Naive thymus-derived CD4-positive, alpha-beta T cell (primary cell): ENCODE measurements at regions not wholly inside any gene's neighbourhood (a gene's known extent, or its start where the extent isn't known, plus 50 kb on each side); places are given as distances from the start of the nearest gene placed in this dataset.

Source experiments
- ATAC-seq: fragments of 150-1000 bp; cut with Tn5 transposase; 2 replicates; pipeline ENCODE4 v1.10.0; 2021; ENCODE audit warnings: mild to moderate bottlenecking, moderate library complexity
- CTCF ChIA-PET: fragments of 350-600 bp; sonication (Branson Sonifier 250); formaldehyde crosslinking; loops from one replicate; lab custom pipeline; 2021; ENCODE audit warnings: antibody characterized with exemption; lab: Charles Lee
- POLR2A ChIA-PET: fragments of 350-600 bp; sonication (Branson Sonifier 250); formaldehyde crosslinking; loops from one replicate; lab custom pipeline; 2021; ENCODE audit warnings: antibody characterized with exemption, inconsistent platforms; lab: Charles Lee
- DNase-seq, 9 donors: peaks; one replicate each; pipeline versions ENCODE4 v3.0.0 to v3.0.0-alpha.2; 2020 to 2022; ENCODE audit warnings: mixed read lengths in 1 of 9
- H3K27ac ChIP-seq: one replicate; pipeline ENCODE4 v1.7.0; 2013; ENCODE audit warnings: mild to moderate bottlenecking, low read depth, low read length, moderate library complexity
- H3K27me3 ChIP-seq, 2 donors: one replicate each; pipeline ENCODE4 v1.7.0; 2013; ENCODE audit warnings: low read length in 2 of 2, mild to moderate bottlenecking in 2 of 2, moderate library complexity in 2 of 2; ENCODE audit not compliant: control insufficient read depth in 2 of 2, insufficient read depth in 2 of 2
- H3K36me3 ChIP-seq, 3 experiments: 1 replicate in 2 of 3; 2 replicates in 1 of 3; pipeline ENCODE4 v1.7.0; 2013; ENCODE audit warnings: low read length in 3 of 3, mild to moderate bottlenecking in 3 of 3, moderate library complexity in 1 of 3; ENCODE audit not compliant: insufficient read depth in 3 of 3, control insufficient read depth in 2 of 3
- H3K4me1 ChIP-seq, 2 donors: one replicate each; pipeline ENCODE4 v1.7.0; 2013; ENCODE audit warnings: low read length in 2 of 2, mild to moderate bottlenecking in 2 of 2, moderate library complexity in 1 of 2; ENCODE audit not compliant: control insufficient read depth in 2 of 2, insufficient read depth in 2 of 2
- H3K4me3 ChIP-seq: 2 replicates; pipeline ENCODE4 v1.7.0; 2013; ENCODE audit warnings: mild to moderate bottlenecking, low read length
- H3K9me3 ChIP-seq, 3 experiments: 1 replicate in 2 of 3; 2 replicates in 1 of 3; pipeline ENCODE4 v1.7.0; 2013; ENCODE audit warnings: low read length in 3 of 3; ENCODE audit not compliant: control insufficient read depth in 2 of 3
- H3K27ac Mint-ChIP-seq, 9 donors: one replicate each; pipeline ENCODE4 v1.8.0; 2020 to 2022; ENCODE audit warnings: mixed read lengths in 9 of 9, mild to moderate bottlenecking in 8 of 9, moderate library complexity in 5 of 9, inconsistent platforms in 2 of 9
- H3K27me3 Mint-ChIP-seq, 5 donors: one replicate each; pipeline ENCODE4 v1.8.0; 2021 to 2022; ENCODE audit warnings: mixed read lengths in 5 of 5, mild to moderate bottlenecking in 1 of 5
- H3K36me3 Mint-ChIP-seq, 5 donors: one replicate each; pipeline ENCODE4 v1.8.0; 2020 to 2022; ENCODE audit warnings: mixed read lengths in 5 of 5, mild to moderate bottlenecking in 3 of 5, inconsistent platforms in 1 of 5
- H3K4me1 Mint-ChIP-seq, 7 donors: one replicate each; pipeline ENCODE4 v1.8.0; 2020 to 2022; ENCODE audit warnings: mixed read lengths in 7 of 7, mild to moderate bottlenecking in 3 of 7, inconsistent platforms in 1 of 7
- H3K4me3 Mint-ChIP-seq, 10 donors: one replicate each; pipeline ENCODE4 v1.8.0; 2020 to 2022; ENCODE audit warnings: mild to moderate bottlenecking in 10 of 10, mixed read lengths in 10 of 10, moderate library complexity in 6 of 10, inconsistent platforms in 2 of 10
- H3K9me3 Mint-ChIP-seq, 11 donors: one replicate each; pipeline ENCODE4 v1.8.0; 2020 to 2022; ENCODE audit warnings: mixed read lengths in 11 of 11, mild to moderate bottlenecking in 4 of 11, inconsistent platforms in 1 of 11, moderate library complexity in 1 of 11
- intact Hi-C, 2 donors: fragments of 100-400 bp; cut with micrococcal nuclease; formaldehyde crosslinking; loops; one replicate each; pipeline ENCODE4 v1.15.1; 2023

DNA sequence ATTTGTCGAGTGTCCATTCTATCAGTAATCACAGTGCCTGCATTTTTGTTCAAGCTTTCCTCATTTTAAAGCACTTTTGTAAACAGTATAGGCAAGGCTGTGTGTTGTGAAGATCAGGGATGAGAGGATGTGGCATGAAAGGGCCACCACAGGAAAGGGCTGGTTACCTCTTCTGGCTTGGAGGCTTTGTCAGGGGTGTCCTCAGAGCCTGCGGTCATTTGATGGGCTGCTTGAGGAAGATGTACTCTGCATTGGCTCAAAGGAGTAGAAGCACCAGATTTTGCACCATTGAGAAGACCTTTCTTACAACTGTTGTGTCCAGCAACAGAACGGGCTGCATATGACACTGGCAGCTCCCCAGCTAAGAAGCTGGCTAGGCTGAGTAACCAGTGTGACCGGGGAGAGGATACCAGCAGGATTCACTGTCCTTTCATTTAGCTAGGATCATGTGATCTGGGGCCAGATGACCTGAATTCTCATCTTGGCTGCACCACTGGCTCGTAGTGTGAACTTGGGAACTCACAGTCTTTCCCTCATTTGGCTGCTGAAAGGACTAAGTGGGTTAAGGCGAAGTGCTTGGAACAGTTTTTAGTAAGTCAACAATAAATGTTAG, 380.2 kb downstream of the FGF9 start:
- peak overlapping the region in 3 of 9 donors; percentile 2 to 30 (median 10) for H3K27ac Mint-ChIP-seq
- H3K27ac ChIP-seq = no peak overlapping the region
- no peak overlapping the region for H3K4me3 ChIP-seq
- H3K27me3 Mint-ChIP-seq = no peaks in the 10 kb centered on the region
- ATAC-seq (no peak), DNase-seq (no peak)
- H3K27me3 ChIP-seq = no peaks in the 10 kb centered on the region
- peaks cover 10 to 41% (median 23%) of the 10 kb centered on the region in 7 donors for H3K4me1 Mint-ChIP-seq
- no peaks in the 10 kb centered on the region for H3K36me3 ChIP-seq
- intact Hi-C loops = loop anchor here in 1 of 2 donors (2.0 kb wide), 1 partner anchor 14 kb away; no protein-coding TSS in a partner anchor
- ChIA-PET POLR2A (no interaction called here), CTCF (no interaction called here)
- H3K36me3 Mint-ChIP-seq = peaks cover 0 to 6% (median 0%) of the 10 kb centered on the region in 5 donors
- no peaks in the 10 kb centered on the region for H3K9me3 ChIP-seq
- H3K4me1 ChIP-seq = peaks cover 0 to 7% of the 10 kb centered on the region in 2 donors
- peaks cover 0 to 15% (median 0%) of the 10 kb centered on the region in 11 donors for H3K9me3 Mint-ChIP-seq
- peak overlapping the region in 4 of 10 donors; percentile 12 to 64 (median 22) for H3K4me3 Mint-ChIP-seq

DNA sequence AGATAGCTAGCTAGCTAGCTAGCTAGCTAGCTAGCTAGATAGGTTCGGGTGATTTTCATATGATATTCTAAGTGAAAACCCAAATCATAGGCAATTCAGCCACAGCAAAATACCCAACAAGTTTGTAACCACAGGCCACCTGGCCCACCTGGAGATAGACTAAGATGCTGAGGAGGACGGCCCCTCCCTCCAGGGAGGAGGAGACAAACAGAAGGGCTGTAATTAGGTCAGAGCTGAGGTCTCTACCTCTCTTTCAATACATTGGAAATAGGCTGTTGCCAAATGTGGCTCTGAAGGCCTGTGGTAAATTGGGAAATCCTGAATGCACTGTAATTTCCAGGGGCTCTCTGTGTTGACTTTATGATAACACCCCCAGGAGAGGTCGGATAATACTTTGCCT, 382.2 kb downstream of the FGF9 start:
- Mint-ChIP-seq H3K4me1 (peaks cover 10 to 54% (median 32%) of the 10 kb centered on the region in 7 donors), H3K36me3 (peaks cover 0 to 6% (median 0%) of the 10 kb centered on the region in 5 donors), H3K9me3 (peaks cover 0 to 17% (median 0%) of the 10 kb centered on the region in 11 donors), H3K4me3 (no peak overlapping the region), H3K27ac (no peak overlapping the region), H3K27me3 (no peaks in the 10 kb centered on the region)
- Histone ChIP-seq H3K9me3 (no peaks in the 10 kb centered on the region), H3K36me3 (no peaks in the 10 kb centered on the region), H3K4me3 (no peak overlapping the region), H3K27me3 (no peaks in the 10 kb centered on the region), H3K4me1 (peaks cover 0 to 7% of the 10 kb centered on the region in 2 donors), H3K27ac (no peak overlapping the region)
- intact Hi-C loops = no loop called here
- POLR2A ChIA-PET = no interaction called here
- CTCF ChIA-PET = interaction anchor here (0.6 kb wide), 1 partner anchor 14 kb away, joined by 3 read pairs; no protein-coding TSS in a partner anchor
- no peak for DNase-seq
- ATAC-seq = no peak

DNA sequence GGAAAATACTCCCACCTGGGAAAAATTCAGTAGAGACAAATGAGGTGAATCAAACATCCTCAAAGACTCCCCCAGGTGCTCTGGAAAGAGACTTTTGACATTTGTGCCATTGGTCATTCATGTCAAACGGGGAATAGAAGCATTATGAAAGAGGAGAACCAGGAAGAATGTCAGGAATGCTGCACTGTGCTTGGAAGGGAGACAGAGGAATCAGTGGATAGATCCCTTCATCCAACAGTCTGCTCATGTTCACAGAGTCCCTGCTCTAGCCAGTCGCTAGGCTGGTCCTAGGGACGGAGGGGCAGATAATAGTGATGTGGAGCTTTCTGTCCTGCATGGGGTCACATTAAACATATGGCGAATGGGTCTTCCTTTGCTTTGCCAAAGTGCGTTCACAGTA, 384.4 kb downstream of the FGF9 start:
- CTCF ChIA-PET = interaction anchor here (0.9 to 1.0 kb wide), 2 partner anchors 168 to 417 kb away, joined by 3 to 4 read pairs; no protein-coding TSS in a partner anchor
- DNase-seq (no peak), ATAC-seq (no peak)
- no peaks in the 10 kb centered on the region for H3K27me3 ChIP-seq
- no peak overlapping the region for H3K27ac ChIP-seq
- H3K4me3 Mint-ChIP-seq = peak overlapping the region in 2 of 10 donors; percentile 1 to 4
- POLR2A ChIA-PET = interaction anchor here (0.6 to 0.8 kb wide), 2 partner anchors 9 to 213 kb away, joined by 3 to 4 read pairs; no protein-coding TSS in a partner anchor
- H3K4me1 ChIP-seq = peaks cover 11 to 18% of the 10 kb centered on the region in 2 donors
- intact Hi-C loops = no loop called here
- peaks cover 18 to 70% (median 54%) of the 10 kb centered on the region in 7 donors for H3K4me1 Mint-ChIP-seq
- no peaks in the 10 kb centered on the region for H3K36me3 ChIP-seq
- peaks cover 0 to 6% (median 0%) of the 10 kb centered on the region in 5 donors for H3K36me3 Mint-ChIP-seq
- H3K9me3 Mint-ChIP-seq = peaks cover 0 to 15% (median 0%) of the 10 kb centered on the region in 11 donors
- H3K9me3 ChIP-seq = no peaks in the 10 kb centered on the region
- no peak overlapping the region for H3K4me3 ChIP-seq
- peak overlapping the region in 2 of 9 donors; percentile 2 to 54 for H3K27ac Mint-ChIP-seq
- no peaks in the 10 kb centered on the region for H3K27me3 Mint-ChIP-seq

DNA sequence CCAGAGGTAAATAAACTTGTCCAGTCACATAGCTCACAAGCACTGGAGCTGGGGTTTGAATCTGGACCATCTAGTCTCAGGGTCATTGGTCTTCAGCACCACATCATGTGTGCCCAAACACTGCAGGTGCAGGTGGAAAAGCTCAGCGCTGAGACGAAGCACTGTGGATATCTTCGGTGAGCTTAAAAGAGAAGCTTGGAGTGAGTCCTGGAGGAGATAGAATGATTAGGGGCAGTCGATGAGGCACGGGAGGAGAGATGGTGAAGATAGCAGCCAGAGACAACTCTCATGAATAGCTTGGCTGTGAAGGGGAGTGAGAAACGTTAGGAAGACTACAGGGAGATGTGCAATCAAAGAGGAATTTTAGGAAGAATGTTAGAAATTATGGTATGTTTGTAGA, 389.3 kb downstream of the FGF9 start:
- no peaks in the 10 kb centered on the region for H3K27me3 ChIP-seq
- no peaks in the 10 kb centered on the region for H3K9me3 ChIP-seq
- no peaks in the 10 kb centered on the region for H3K36me3 ChIP-seq
- peak overlapping the region in 5 of 10 donors; percentile 10 to 61 (median 39) for H3K4me3 Mint-ChIP-seq
- H3K4me1 ChIP-seq = peaks cover 47 to 58% of the 10 kb centered on the region in 2 donors
- ChIA-PET CTCF (interaction anchor here (0.7 to 2.4 kb wide), 6 partner anchors 17 to 422 kb away, joined by 3 to 15 read pairs (median 4); no protein-coding TSS in a partner anchor), POLR2A (interaction anchor here (0.8 to 1.8 kb wide), 4 partner anchors 9 to 388 kb away, joined by 3 to 5 read pairs (median 3); no protein-coding TSS in a partner anchor)
- ATAC-seq (no peak), DNase-seq (no peak)
- intact Hi-C loops = loop anchor here (5.0 to 10.0 kb wide), 4 partner anchors 43 to 215 kb away; no protein-coding TSS in a partner anchor
- peaks cover 0 to 6% (median 0%) of the 10 kb centered on the region in 5 donors for H3K36me3 Mint-ChIP-seq
- H3K9me3 Mint-ChIP-seq = peaks cover 0 to 8% (median 0%) of the 10 kb centered on the region in 11 donors
- no peaks in the 10 kb centered on the region for H3K27me3 Mint-ChIP-seq
- H3K27ac Mint-ChIP-seq = peak overlapping the region; percentile 94 to 100 (median 98)
- H3K4me1 Mint-ChIP-seq = peaks cover 44 to 89% (median 74%) of the 10 kb centered on the region in 7 donors
- H3K4me3 ChIP-seq = no peak overlapping the region
- peak overlapping the region; percentile 81 for H3K27ac ChIP-seq

DNA sequence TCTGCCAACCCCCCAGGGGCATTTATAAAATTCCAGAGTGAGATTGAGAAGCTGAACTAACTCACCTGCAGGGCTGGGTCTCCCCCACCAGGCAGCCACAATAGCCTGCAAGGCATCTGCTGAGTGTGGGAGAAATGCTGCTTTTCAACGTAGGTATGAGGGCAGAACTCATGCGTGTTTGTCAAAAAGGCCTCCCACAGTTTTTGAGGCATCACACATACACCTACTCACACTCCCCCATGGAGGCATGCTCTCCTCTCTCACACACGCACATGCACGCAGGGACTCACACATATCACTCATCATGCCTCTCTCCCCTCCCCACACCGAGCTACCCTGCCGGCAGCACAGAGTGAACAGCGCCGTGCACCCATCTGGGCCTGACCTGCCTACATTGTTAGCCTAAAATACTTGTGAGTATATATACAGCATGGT, 390.5 kb downstream of the FGF9 start:
- Mint-ChIP-seq H3K9me3 (peaks cover 0 to 5% (median 0%) of the 10 kb centered on the region in 11 donors), H3K4me3 (peak overlapping the region; percentile 39 to 83 (median 60)), H3K27ac (peak overlapping the region; percentile 94 to 100 (median 98)), H3K27me3 (no peaks in the 10 kb centered on the region), H3K36me3 (peaks cover 0 to 5% (median 0%) of the 10 kb centered on the region in 5 donors), H3K4me1 (peaks cover 50 to 89% (median 83%) of the 10 kb centered on the region in 7 donors)
- H3K9me3 ChIP-seq = no peaks in the 10 kb centered on the region
- no peaks in the 10 kb centered on the region for H3K36me3 ChIP-seq
- POLR2A ChIA-PET = interaction anchor here (0.6 to 1.8 kb wide), 5 partner anchors 269 to 458 kb away, joined by 4 to 6 read pairs (median 5); partner anchors contain the start of gene MICU2
- peak overlapping the region; percentile 81 for H3K27ac ChIP-seq
- intact Hi-C loops = loop anchor here (1.0 to 10.0 kb wide), 7 partner anchors 44 to 458 kb away; no protein-coding TSS in a partner anchor
- H3K4me1 ChIP-seq = peaks cover 57 to 70% of the 10 kb centered on the region in 2 donors
- DNase-seq (peak; percentile 19 to 74 (median 58)), ATAC-seq (peak; percentile 76)
- H3K27me3 ChIP-seq = no peaks in the 10 kb centered on the region
- peak overlapping the region; percentile 29 for H3K4me3 ChIP-seq
- CTCF ChIA-PET = interaction anchor here (0.7 to 2.4 kb wide), 4 partner anchors 13 to 425 kb away, joined by 3 to 15 read pairs (median 4); no protein-coding TSS in a partner anchor

DNA sequence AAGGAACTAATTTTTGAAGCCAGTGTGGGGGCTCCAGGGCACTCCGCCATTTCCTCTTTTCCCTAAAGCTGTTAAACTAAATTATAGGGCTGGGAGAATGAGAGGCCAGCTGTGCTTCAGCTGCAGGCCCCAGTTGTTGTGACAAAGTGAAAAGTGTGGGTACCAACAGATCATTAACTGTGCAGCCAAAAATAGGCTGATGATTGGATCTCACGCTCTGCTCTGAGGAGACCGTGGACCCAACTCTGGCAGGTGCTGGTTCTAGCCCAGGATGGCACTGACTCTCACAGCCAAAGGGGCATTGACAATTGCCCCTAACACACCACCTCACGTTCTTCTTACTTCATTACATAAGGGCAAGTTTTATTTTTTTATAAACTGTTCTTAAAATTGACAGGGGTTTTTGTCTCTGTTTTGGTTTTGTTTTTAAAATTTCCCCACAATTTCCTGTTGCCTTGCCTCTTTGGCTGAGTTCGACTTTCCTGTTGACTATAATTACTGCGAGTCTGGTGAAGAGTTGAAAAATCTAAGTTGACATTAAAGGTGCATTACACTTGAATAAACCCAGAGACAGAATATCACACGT, 391.0 kb downstream of the FGF9 start:
- intact Hi-C loops = loop anchor here (1.0 to 10.0 kb wide), 16 partner anchors 11 to 459 kb away; partner anchors contain the start of gene FGF9 (in 1 of the 2)
- CTCF ChIA-PET = interaction anchor here (0.7 to 2.4 kb wide), 3 partner anchors 13 to 426 kb away, joined by 3 to 15 read pairs (median 4); no protein-coding TSS in a partner anchor
- no peaks in the 10 kb centered on the region for H3K27me3 Mint-ChIP-seq
- peaks cover 0 to 8% (median 0%) of the 10 kb centered on the region in 11 donors for H3K9me3 Mint-ChIP-seq
- H3K4me3 ChIP-seq = peak overlapping the region; percentile 10
- H3K27me3 ChIP-seq = no peaks in the 10 kb centered on the region
- peak; percentile 76 for ATAC-seq
- peaks cover 57 to 72% of the 10 kb centered on the region in 2 donors for H3K4me1 ChIP-seq
- H3K27ac ChIP-seq = peak overlapping the region; percentile 81
- no peaks in the 10 kb centered on the region for H3K36me3 ChIP-seq
- H3K9me3 ChIP-seq = no peaks in the 10 kb centered on the region
- H3K4me3 Mint-ChIP-seq = peak overlapping the region; percentile 39 to 83 (median 60)
- DNase-seq = peak in 8 of 9 donors; percentile 12 to 85 (median 68)
- peaks cover 52 to 93% (median 86%) of the 10 kb centered on the region in 7 donors for H3K4me1 Mint-ChIP-seq
- H3K36me3 Mint-ChIP-seq = peaks cover 0 to 8% (median 1%) of the 10 kb centered on the region in 5 donors
- peak overlapping the region; percentile 94 to 100 (median 98) for H3K27ac Mint-ChIP-seq
- POLR2A ChIA-PET = interaction anchor here (0.6 to 1.8 kb wide), 6 partner anchors 158 to 458 kb away, joined by 4 to 6 read pairs (median 5); partner anchors contain the start of gene MICU2
